ENCODE measurements at regions not wholly inside any gene's neighbourhood (a gene's known extent, or its start where the extent isn't known, plus 50 kb on each side); places are given as distances from the start of the nearest gene placed in this dataset.

GRCh38 chr16:55179852-55180585, 144.0 kb upstream of the IRX6 start:
- DNase-seq = peak; percentile 74

DNA sequence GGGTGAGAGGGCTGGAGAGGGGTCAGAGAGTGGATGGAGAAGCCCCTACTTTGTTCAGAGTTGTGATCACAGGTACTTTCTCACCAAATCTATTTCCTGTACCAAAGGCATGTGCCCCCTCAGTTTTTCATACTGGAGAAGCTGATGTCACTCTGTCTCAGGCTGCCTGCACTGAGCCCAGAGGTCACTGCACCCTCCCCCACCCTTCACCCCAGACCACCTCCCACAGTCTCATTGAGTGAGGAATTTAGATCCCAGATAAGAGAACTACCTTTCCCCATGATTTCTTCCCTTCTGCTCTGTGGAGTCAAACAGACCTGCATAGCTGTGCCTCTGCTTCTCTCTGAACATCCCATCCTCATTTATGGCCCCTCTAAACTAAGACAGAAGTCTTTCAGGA, 140.0 kb upstream of the IRX6 start:
- DNase-seq = no peak

GRCh38 chr16:55184619-55185018, 139.4 kb upstream of the IRX6 start:
- no peak for DNase-seq

- DNase-seq = no peak
Measured at GRCh38 chr16:55189224-55189623, 134.8 kb upstream of the IRX6 start.

- no peak for DNase-seq
Measured at GRCh38 chr16:55189682-55190636, 134.0 kb upstream of the IRX6 start.

DNA sequence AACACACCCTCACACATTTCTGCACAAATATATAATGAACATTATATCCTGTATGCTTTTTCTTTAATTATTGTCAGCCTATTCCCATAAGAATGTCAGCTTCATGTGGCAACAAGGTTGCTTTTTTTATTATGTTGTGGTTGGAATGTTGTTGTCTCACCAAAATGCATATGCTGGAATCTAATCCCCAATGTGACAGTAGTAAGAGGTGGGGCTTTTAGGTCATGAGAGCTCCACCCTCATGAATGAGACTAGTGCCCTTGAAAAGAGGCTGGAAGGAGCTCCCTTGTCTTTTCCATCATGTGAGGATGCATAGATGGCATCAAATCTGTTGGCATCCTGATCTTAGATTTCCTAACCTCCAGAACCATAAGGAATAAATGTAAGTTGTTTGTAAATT, 131.3 kb upstream of the IRX6 start:
- DNase-seq = no peak

GRCh38 chr16:55203570-55203969, 120.4 kb upstream of the IRX6 start:
- DNase-seq = no peak

DNA sequence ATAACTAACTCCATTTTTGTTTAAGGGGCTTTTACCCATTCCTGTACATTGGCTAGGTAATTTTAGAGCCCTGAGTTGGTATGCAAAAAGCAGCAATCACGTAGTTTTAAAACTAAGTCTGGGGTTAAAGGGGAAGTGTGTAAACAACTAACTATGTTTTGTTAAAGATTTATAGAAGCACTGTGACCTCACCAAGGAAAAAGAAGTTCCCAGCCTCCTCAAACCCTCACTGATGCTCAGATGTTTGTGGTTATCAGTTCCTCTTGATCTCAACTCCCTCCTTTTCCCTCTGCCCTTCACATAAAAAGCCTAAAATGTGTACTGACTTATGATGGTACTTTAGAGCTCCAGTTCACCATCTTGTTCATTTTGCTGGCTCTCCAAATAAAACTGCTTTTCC, 119.9 kb upstream of the IRX6 start:
- no peak for DNase-seq

GRCh38 chr16:55204923-55205322, 119.1 kb upstream of the IRX6 start:
- no peak for DNase-seq

DNA sequence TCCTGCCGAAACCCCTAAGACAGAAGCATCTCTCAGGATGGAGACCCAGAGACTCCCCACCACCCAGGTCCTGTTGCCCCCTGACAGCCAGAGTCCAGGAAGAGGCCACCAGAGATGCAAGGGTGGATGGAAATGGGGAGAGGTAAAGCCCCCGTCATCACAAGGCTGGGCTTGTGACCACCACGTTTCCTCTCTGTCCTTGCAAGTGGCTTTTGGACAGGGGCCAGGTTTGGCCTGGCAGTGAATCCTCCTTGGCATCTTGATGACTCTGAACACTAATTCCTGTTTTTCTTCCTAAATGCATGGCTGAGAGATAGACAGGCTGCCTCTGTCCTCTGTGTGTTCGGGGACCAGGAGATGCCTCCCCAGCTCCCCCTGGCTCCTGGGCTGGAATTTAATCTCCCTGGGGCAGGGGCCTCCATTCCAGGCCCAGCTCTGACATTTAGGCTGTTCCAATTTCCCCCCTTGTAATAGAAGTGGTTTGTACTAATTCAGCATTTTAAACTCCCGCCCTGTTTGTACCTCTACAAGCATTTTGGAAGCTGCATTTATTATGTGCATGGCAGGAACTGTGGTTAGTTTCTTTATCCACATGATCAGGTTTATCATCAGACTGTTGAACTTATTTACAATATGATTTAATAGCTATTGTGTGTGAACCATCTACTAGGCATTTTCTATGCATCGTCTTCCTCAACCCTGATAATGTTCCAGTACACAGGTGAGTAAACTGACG, 116.1 kb upstream of the IRX6 start:
- peak; percentile 0 for DNase-seq

DNA sequence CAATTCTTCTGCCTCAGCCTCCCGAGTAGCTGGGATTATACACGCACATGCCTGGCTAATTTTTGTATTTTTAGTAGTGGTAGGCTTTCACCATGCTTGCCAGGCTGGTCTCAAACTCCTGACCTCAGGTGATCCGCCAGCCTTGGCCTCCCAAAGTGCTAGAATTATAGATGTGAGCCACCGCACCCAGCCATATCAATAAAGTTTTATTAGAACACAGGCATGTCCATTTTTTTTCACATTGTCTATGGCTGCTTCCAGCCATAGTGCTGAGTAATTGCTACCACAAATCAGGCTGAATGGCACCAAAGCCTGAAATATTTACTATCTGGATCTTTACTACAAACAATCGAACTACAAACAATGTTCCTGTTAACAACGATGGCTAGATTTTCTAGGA, 114.4 kb upstream of the IRX6 start:
- DNase-seq = no peak

GRCh38 chr16:55212791-55213190, 111.2 kb upstream of the IRX6 start:
- no peak for DNase-seq

DNA sequence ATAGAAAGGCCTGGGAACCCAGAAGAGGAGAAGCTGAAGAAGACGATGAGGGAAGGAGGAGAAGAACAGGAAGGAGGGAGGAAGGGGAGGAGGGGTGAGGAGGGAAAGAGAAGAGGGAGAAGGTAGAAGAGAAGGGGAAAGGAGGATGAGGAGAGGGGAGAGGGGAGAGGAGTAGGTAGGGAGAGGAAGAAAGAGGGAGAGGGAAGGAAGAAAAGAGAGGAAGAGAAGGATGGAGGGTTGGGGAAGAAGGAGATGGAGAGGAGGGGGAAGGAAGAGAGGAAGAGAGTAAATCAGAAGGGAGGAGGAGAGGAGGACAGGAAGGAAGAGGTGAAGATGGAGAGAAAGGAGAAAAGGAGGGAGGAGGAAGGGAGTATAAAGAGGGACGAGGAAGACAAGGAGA, 109.6 kb upstream of the IRX6 start:
- no peak for DNase-seq

- DNase-seq = no peak
Measured at GRCh38 chr16:55214974-55215494, 109.0 kb upstream of the IRX6 start.

DNA sequence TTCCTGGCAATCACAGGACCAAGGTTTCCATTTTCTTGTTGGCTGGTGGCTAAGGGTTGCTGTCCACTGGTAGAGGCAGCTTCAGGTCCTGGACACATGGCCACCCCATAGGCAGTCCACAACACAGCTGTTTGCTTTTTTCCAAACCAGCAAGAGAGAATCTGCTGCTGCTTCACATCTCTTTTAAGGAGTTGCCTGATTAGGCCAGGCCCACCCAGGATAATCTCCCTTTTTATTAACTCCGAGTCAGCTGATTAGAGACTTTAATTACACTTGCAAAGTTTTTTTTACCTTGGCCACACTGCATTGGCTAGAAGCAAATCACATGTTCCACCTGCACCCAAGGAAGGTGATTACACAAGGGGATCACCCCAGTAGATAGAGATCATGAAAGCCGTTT, 106.6 kb upstream of the IRX6 start:
- no peak for DNase-seq

GRCh38 chr16:55221836-55222235, 102.2 kb upstream of the IRX6 start:
- no peak for DNase-seq

DNA sequence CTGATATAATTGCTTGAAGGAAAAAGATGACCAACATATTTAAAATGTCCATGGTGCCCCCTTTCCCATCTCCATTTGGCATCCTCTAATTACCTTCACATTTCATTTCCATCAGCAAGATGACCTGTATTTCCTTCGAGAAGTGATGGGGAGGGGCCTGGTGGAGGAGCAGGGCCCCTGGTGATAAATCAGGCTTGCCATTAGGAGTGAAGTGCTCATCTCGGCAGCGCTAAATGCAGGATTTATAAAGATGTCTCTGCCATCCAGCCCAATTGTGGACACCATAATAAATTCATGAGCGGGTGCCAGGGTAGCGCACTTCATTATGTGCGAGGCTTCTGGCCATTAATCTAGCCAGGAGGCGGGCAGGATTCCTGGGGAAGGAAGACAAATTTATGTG, 101.5 kb upstream of the IRX6 start:
- DNase-seq = no peak

GRCh38 chr16:55225972-55226542, 97.9 kb upstream of the IRX6 start:
- DNase-seq = no peak

DNA sequence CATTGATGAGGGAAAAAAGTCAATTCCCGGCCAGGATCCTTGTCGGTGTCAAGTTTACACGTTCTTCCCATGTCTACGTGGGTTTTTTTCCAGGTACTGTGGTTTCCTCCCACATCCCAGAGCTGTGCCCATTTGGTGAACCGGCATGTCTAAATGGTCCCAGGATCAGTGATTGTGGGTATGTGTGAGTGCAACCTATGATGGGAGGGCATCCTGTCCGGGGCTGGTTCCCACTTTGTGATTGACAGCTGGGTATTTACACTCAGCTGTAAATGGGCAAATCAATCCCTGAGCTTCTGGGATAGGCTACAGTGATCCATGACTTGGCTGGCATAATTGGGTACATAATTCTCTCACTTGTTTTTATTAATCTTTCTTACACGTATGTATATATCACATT, 91.2 kb upstream of the IRX6 start:
- DNase-seq = no peak

GRCh38 chr16:55233464-55233863, 90.5 kb upstream of the IRX6 start:
- DNase-seq = no peak

- DNase-seq = no peak
Measured at GRCh38 chr16:55236655-55237054, 87.3 kb upstream of the IRX6 start.

DNA sequence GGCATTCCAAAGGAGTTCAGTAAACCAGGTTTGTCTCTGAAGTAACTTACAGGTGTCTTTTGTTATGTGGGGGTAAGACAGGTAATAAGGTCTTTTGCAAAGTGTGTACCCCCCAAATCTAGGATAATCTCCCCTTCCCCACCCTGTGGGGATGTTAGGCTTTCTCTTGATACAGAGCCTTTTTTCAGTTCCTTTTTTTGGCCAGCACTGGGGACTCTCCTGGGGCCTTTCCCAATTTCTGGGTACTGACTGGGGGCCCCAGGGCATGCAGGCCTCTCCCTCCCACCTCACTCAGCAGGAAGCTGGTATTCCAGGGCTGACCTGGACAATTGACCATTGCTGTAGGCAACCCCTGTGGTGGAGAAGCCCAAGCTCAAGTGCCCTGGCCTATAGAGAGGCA, 84.3 kb upstream of the IRX6 start:
- DNase-seq = no peak

GRCh38 chr16:55240888-55241287, 83.1 kb upstream of the IRX6 start:
- no peak for DNase-seq
